ENCODE measurements at regions not wholly inside any gene's neighbourhood (a gene's known extent, or its start where the extent isn't known, plus 50 kb on each side); places are given as distances from the start of the nearest gene placed in this dataset.

DNA sequence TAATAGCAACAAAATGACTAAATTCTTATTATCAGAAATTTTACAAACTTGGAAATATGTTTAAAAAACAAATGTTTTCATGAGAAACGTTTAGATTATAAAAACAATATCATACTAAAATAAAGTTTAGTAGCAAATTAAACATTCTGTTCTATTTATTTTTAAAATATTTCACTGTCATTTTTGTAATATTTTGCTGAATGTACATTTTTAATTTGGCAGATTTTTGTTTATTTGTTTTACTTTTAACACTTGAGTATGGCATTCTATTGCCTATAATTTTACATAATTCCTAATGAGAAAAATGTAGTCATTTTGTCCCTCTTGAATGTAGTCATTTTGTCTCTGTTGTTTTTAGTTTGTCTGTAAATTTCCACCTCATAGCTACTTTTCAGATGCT is 1400.2 kb downstream of the GRIK2 start:
- no peak for TF ChIP-seq EZH2phosphoT487 (IDR thresholded peaks at IDR 0.05; ENCODE audit: borderline replicate concordance, low read depth)
- TF ChIP-seq, protein P1, sequence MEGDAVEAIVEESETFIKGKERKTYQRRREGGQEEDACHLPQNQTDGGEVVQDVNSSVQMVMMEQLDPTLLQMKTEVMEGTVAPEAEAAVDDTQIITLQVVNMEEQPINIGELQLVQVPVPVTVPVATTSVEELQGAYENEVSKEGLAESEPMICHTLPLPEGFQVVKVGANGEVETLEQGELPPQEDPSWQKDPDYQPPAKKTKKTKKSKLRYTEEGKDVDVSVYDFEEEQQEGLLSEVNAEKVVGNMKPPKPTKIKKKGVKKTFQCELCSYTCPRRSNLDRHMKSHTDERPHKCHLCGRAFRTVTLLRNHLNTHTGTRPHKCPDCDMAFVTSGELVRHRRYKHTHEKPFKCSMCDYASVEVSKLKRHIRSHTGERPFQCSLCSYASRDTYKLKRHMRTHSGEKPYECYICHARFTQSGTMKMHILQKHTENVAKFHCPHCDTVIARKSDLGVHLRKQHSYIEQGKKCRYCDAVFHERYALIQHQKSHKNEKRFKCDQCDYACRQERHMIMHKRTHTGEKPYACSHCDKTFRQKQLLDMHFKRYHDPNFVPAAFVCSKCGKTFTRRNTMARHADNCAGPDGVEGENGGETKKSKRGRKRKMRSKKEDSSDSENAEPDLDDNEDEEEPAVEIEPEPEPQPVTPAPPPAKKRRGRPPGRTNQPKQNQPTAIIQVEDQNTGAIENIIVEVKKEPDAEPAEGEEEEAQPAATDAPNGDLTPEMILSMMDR (IDR thresholded peaks at IDR 0.05), result no peak
- no peak for TF ChIP-seq YY1 (IDR thresholded peaks at IDR 0.05; ENCODE audit: low read depth)
- TF ChIP-seq POLR2AphosphoS5 (IDR thresholded peaks at IDR 0.05; ENCODE audit: low read depth, low read length), result no peak
- no peak for TF ChIP-seq GATA2 (CRISPR knock-in tag; IDR thresholded peaks at IDR 0.05)
- TF ChIP-seq RAD21 (IDR thresholded peaks at IDR 0.05; ENCODE audit: low read length), result no peak
- no peak for TF ChIP-seq EP300 (IDR thresholded peaks at IDR 0.05; ENCODE audit: borderline replicate concordance in 1 of 2, low read depth in 1 of 2, low read length in 1 of 2)
- no peak for TF ChIP-seq RXRA (IDR thresholded peaks at IDR 0.05; ENCODE audit: borderline replicate concordance, low read depth)
- no peak for TF ChIP-seq ELF1 (IDR thresholded peaks at IDR 0.05)
- no peak for TF ChIP-seq MEF2A (IDR thresholded peaks at IDR 0.05; ENCODE audit: borderline replicate concordance, low read depth)
